Stimulated activated CD4-positive, alpha-beta T cell treated with anti-CD3 and anti-CD28 coated beads, TNF-alpha, amount 100 ng/mL, for 48 hours (primary cell): ENCODE measurements at regions not wholly inside any gene's neighbourhood (a gene's known extent, or its start where the extent isn't known, plus 50 kb on each side); places are given as distances from the start of the nearest gene placed in this dataset.

Experiments used
- DNase-seq, 3 donors: peaks; one replicate each; pipeline ENCODE4 v3.0.0-alpha.2; 2020; ENCODE audit warnings: low read depth in 3 of 3

- DNase-seq = no peak
Measured at GRCh38 chr9:81259896-81260295, 429.5 kb downstream of the TLE1 start.

GRCh38 chr9:81256368-81256767 lies 433.0 kb downstream of the TLE1 start:
- no peak for DNase-seq

- no peak for DNase-seq
Measured at GRCh38 chr9:81250606-81251005, 438.7 kb downstream of the TLE1 start.

GRCh38 chr9:81250041-81250440 lies 439.3 kb downstream of the TLE1 start:
- DNase-seq = no peak

GRCh38 chr9:81245254-81245956 lies 443.9 kb downstream of the TLE1 start:
- DNase-seq = no peak

- no peak for DNase-seq
Measured at GRCh38 chr9:81244631-81245030, 444.7 kb downstream of the TLE1 start.

- no peak for DNase-seq
Measured at GRCh38 chr9:81242866-81243265, 446.5 kb downstream of the TLE1 start.

- no peak for DNase-seq
Measured at GRCh38 chr9:81239388-81239787, 450.0 kb downstream of the TLE1 start.

- DNase-seq = no peak
Measured at GRCh38 chr9:81237565-81238231, 451.6 kb downstream of the TLE1 start.

GRCh38 chr9:81234924-81235610 lies 454.3 kb downstream of the TLE1 start:
- DNase-seq = no peak

GRCh38 chr9:81231011-81231410 lies 458.3 kb downstream of the TLE1 start:
- no peak for DNase-seq

GRCh38 chr9:81227507-81228245 lies 461.7 kb downstream of the TLE1 start:
- DNase-seq = no peak

GRCh38 chr9:81225596-81225995 lies 463.8 kb downstream of the TLE1 start:
- no peak for DNase-seq

GRCh38 chr9:81224166-81225081 lies 464.9 kb downstream of the TLE1 start:
- DNase-seq = no peak

GRCh38 chr9:81214975-81215374 lies 474.4 kb downstream of the TLE1 start:
- DNase-seq = no peak

- no peak for DNase-seq
Measured at GRCh38 chr9:81213456-81213855, 475.9 kb downstream of the TLE1 start.

- DNase-seq = no peak
Measured at GRCh38 chr9:81211741-81212140, 477.6 kb downstream of the TLE1 start.

GRCh38 chr9:81207651-81208050 lies 481.7 kb downstream of the TLE1 start:
- no peak for DNase-seq

- DNase-seq = no peak
Measured at GRCh38 chr9:81202292-81202691, 487.1 kb downstream of the TLE1 start.

GRCh38 chr9:81195206-81195605 lies 494.1 kb downstream of the TLE1 start:
- no peak for DNase-seq
